ENCODE measurements at regions not wholly inside any gene's neighbourhood (a gene's known extent, or its start where the extent isn't known, plus 50 kb on each side); places are given as distances from the start of the nearest gene placed in this dataset.
"Not testable (repeated sequence)": the region's sequence is repeated elsewhere in the genome, so short reads cannot be mapped to it uniquely, and the experiment has no call there.

DNA sequence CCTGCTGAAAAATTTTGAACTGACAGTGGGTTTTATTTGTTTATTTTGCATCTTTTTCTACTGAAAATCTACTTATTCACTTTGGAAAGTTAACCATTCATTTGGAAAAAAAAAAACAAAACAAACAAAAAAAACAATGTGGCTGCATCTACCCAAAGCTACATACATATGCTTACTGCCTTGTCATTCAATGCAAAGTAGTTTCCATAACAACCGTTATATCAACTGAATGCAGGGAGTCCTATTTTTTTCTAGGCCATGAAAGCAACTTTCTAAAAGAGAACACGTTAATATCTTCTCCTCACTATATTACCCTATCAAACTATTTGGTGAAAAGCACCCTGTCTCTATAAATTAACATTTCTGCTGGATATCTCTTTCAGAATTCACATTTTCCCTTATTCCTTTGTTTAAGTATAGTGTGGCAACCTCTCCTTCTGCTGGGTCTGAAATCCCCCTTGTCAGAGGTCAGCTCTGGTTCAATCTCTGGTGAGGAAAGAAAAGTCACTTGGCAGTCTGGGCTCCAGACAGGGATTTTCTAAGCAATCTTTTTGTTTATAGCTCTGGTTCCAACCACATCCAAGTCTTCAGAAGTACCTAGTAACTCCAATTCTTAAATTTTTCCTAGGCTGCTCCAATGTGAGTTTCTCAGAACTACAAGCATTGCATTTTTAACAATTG lies 528.4 kb upstream of the TOM1L1 start:
- DNase-seq, result no peak

DNA sequence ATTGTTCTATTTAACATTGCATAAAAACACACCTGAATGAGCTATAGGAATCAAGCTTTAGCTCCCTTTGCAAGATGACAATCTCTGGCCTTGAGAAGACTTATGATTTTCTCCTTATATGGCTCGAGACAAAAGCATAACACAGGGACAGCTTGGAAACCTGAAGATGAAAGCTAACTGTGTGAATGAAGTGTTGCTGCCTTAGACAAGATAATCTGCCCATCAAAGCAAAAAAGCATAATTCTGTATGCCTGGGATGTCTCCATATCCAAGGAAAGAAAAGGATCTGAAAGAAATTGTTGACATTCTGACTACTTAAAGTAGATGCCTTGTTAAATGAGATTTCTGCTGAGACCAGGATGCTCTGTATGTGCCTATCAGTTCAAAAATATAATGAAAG lies 526.7 kb upstream of the TOM1L1 start:
- DNase-seq, result no peak

DNA sequence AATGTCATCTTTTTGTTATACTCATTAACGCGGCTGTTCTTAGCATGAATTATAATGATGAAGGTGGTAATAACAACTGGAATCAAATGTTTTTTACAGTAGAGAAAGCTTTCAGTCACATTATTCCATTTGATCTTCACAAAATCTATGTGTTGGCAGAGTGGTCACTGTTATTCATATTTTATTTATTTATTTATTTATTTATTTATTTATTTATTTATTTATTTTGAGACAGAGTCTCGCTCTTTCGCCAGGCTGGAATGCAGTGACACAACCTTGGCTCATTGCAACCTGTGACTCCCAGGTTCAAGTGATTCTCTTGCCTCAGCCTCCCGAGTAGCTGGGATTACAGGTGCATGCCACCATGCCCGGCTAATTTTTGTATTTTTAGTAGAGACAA lies 524.2 kb upstream of the TOM1L1 start:
- not testable (repeated sequence) for DNase-seq

DNA sequence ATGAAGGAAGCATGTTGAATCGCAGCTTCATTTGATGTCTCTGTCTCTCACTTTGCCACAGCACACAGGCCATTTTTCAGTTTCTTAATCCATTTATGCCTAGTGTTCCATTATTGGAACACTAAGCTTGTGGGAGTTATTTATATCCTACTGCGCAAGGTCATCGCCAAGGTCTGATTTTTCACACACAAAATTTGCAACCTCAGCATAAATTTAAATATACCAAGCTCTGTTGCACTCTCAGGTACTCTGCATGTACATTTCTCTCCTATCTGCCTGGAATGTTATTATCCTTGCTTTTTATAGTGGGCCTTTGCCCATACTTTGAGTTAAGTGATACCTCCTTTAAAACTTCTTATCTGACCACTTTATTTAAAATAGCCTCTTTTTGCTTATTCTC lies 519.2 kb upstream of the TOM1L1 start:
- no peak for DNase-seq

DNA sequence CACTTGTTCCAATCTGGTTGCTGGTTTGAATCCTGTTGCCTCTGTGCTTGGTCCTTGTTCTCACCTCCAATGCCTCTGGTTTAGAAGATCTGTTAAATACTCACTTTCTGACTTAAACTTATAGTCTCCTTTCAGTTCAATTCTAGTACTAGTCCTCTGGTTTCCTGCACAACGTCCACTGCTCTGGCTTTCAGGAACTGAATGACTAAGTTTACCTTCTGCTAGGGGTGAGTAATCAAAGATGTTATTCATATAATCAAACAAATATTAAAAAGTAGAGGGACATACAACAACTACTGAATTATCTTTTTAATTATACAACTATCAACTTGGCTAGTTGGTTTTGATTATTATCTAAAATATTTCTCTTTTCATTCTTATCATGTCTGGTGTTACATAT lies 496.4 kb upstream of the TOM1L1 start:
- DNase-seq, result no peak

DNA sequence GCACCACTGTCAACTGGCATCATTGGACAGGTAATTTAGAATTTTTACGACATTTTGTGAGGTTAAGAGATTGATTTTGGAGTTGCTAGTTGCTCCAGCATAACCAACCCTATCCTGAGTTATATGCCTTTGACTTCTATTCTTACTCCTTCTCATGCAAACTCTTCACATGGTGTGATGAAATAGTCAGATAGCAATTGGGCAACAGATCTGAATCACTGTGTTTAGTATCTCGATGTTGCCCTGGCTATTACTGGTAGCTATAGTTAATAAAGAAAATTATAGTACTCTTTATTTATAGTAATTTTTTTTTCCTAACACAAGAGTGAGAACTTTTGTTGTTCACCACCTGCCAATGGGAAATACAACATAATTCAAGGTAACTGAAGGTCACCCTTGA lies 494.8 kb upstream of the TOM1L1 start:
- DNase-seq, result no peak

DNA sequence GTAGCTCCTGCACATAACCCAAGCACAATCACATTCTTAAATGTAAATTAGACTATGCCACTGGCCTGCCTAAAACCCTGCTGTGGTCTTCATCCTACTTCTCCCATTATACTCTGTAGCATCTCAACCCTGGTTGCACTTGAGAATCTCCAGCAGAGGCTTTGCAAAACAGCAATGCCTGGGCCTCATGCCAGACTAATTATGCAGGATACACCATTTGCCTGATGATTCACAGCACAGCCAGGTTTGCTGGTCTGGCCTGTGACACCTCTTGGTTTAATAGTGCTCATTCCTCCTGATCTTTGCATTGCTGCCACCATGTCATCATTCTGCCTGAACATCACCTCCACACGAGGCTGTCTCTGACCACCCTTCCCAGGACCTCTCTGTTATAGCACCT lies 491.9 kb upstream of the TOM1L1 start:
- no peak for DNase-seq

DNA sequence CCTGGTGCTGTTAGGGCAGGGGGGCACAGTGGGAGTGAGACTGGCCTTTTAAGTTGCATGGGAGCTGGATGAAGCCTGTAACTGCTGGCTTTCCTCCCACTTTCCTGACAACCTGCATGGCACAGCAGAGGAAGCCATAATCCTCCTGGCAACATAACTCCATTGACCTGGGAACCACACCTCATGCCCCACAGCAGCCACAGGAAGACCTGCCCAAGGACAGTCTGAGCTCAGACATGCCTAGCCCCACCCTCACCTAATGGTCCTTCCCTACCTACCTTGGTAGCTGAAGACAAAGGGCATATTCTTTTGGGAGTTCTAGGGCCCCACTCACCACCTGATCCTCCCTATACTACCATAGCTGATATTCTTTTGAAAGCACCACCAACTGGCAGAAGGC lies 482.2 kb upstream of the TOM1L1 start:
- DNase-seq, result no peak

DNA sequence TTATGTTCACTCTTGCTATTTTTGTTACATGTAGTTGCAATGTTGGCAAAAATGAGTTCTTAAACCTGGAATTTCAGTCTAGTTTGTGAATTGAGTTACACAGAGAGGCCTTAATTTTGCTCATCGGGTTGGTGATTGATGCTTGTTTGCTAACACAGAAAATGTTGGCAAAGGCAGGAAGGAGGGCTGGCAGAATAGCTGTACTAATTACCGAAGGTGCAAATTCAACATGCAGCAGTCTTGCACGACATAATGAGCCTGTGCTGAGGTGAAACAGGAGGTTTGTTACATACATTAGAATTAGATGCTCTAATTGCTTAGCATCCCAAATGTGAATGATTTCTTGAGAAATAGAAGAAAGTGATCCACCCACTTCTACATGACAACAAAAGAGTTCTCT lies 475.0 kb upstream of the TOM1L1 start:
- no peak for DNase-seq

DNA sequence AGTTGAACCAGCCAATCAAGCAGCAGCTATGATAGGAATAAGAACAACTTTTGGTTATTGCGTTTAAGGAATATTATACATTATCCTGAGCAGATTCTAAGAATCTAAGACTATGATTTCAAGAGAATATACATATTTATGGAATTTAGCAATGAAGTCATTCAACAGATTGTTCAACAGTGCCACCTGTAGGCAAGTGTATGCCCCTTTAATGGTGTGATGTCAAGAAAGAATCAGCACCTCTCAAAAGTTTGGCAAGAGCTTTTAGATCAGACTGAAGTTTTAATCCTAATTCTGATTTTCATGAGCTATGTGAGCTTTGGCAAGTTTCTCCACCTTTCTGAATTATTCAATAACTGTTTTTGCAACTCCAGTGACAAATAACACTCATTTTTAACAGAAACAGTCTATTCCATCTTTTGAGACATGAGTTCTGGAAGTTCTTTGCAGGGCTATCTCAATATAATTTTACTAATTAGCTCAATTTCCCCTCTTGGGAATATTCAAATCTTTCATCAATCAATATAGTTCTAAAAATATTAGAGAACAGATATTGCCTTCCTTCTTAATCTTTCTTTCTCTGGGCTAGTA lies 474.3 kb upstream of the TOM1L1 start:
- DNase-seq, result no peak

DNA sequence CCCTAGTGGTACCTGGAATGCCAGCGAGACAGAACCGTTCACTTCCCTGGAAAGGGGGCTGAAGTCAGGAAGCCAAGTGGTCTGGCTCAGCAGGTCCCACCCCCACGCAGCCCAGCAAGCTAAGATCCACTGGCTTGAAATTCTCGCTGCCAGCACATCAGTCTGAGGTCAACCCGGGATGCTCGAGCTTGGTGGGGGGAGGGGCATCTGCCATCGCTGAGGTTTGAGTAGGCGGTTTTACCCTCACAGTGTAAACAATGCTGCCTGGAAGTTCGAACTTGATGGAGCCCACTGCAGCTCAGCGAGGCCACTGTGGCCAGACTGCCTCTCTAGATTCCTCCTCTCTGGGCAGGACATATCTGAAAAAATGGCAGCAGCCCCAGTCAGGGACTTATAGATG lies 464.7 kb upstream of the TOM1L1 start:
- DNase-seq, result no peak

DNA sequence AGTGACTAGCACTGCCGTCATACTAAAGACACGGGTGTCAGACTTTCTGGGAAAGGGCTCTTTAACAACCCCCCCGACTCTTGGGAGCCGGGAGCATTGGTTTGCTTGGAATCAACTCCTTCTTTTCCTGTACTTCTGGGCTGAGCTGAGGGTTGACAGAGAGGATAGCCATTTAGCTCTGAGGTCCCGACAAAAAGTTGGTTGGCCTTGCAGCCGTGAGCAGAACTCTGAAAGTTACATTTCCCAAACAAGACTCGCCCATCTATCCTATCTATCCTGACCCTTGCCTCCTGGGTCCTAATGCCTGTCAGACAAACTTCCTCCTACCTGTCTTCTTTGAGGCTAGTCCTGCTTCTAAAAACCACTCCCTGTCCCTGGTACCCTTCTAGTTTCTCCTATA lies 460.8 kb upstream of the TOM1L1 start:
- DNase-seq, result no peak

DNA sequence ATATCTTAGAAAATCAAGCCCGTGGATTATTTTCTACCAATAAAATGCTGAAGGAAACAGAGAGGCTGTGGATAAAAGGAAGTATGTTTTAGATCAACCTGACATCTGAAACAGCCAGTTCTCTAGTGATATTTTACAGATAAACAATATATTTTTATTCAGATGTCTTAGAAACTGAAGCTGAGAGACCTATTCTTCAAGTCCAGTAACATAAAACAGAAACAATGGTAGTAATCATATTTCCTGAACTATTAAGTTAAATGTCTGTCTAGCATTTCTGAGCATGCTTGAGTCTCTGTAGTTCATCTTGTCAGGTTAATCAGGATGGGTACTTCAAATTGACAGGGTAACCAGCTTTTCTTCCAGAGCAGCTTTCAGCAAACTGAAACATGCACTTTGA lies 449.6 kb upstream of the TOM1L1 start:
- no peak for DNase-seq

DNA sequence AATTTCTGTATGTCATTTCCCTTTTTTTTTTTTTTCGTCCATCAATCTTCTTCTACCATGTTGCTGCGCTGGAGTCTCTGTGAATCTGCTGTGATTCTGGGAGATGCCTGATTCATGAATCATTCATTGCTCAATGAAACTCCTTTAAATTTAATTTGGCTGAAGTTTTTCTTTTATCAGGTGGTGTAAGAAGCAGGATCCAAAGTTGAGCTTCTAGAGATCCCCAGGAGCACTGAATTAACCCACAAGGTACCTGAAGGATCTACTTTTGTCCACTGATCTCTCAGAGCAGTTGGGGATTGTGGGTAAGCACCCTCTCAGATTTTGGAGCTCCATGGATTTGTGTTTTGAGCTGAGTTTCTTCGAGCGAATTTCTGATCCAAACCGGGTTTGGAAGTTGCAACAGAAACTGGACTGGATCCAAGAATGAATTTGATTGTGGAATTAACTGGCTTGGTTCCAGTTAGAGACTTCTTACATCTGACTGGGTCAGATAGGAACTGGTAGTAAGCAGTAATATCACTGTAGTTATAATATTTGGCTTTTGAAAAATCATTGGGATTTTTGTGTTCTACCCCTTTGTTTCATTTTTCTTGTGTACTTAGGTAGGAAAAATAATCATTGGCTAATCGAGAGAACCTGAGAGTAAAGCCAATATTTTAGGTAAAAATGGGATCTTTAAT lies 447.8 kb upstream of the TOM1L1 start:
- DNase-seq, result no peak

DNA sequence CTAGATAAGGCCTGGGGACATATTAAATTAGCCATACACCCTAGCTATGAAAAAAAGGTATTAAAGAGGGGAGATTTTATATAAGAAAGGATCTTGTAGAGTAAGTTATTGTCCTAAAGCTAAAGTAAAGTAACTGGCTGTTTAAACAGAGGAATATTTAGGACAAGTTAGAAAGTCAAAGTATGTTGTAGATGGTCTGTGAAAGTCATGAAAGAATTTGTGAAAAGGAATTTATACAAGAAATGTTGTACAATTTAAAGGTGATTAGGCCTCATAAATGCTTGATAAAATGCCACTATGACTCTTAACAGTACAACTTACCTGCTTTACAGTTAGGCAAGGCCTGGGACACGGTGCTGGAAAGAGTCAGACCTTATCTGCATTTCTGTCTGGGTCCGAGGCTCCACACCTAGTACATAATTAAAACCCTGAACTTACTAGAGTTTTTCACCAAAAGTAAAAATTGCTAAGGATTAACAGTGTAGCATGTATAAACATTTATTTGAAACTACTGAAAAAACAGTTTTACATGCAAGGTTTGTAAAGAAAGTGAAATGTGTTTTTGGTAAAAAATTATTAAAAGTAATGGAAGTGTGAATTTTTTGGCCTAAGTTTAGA lies 445.3 kb upstream of the TOM1L1 start:
- no peak for DNase-seq

DNA sequence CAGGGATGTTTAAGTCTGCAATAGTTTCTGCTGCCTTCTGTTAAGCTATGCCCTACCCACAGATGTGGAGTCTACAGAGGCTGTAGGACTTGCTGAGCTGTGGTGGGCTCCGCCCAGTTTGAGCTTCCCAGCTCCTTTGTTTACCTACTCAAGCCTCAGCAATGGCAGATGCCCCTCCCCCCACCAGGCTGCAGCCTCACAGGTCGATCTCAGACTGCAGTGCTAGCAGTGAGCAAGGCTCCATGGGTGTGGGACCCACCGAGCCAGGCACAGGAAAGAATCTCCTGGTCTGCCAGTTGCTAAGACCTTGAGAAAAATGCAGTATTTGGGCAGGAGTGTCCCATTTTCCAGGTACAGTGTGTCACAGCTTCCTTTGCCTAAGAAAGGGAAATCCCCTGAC lies 435.2 kb upstream of the TOM1L1 start:
- DNase-seq, result not testable (repeated sequence)

DNA sequence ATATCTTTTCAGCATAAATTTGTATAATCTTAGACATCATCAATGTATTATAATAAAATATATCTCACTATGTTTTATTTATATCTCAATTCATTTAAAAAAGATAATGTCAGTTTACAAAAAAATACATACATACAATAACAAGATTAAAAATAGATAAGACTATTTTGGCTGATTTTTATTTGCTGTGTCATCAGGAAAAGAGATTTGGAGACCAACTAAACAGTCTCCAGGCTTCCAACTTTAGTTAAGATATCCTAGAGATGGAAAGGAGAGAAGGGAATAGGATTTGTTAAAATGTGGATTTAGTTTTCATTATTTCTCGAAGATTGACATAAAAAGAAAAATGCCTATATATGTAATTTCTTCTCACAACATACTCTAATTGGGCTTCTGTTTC lies 433.8 kb upstream of the TOM1L1 start:
- DNase-seq, result no peak

DNA sequence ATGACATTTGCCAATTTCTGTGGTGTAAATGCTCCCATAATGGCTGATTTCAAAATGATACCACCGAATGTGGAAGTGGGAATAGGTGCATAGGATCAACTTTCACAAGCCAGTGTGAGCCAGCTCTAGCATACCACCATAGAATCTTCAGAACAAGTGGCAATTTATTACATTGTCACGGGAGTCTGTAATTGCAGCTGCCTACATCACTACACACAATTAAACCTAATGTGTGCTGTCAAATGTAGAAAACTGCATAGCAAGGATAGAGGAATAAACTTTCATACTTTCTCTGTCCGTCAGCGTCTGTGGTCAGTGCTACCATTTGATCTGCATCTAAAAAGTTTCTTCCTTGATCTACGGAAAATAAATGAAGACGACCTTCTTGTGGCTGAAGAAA lies 417.8 kb upstream of the TOM1L1 start:
- DNase-seq, result no peak

DNA sequence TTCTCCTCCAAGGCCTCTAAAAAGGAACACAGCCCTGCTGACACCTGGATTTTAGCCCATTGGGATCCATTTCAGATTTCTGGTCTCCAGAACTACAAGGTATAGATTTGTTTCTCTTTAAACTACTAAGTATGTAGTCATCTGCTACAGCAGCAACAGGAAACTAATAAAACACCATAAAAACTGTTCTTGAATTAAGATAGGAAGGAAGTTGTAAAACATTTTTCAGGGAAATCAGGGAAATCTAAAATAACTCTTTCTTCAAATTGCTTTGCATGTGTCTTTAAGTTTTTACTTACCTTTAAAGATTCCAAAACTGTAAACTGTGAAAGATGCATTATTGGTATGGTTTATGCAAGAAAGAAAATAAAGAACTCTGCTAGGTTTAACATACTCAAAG lies 407.0 kb upstream of the TOM1L1 start:
- no peak for DNase-seq

DNA sequence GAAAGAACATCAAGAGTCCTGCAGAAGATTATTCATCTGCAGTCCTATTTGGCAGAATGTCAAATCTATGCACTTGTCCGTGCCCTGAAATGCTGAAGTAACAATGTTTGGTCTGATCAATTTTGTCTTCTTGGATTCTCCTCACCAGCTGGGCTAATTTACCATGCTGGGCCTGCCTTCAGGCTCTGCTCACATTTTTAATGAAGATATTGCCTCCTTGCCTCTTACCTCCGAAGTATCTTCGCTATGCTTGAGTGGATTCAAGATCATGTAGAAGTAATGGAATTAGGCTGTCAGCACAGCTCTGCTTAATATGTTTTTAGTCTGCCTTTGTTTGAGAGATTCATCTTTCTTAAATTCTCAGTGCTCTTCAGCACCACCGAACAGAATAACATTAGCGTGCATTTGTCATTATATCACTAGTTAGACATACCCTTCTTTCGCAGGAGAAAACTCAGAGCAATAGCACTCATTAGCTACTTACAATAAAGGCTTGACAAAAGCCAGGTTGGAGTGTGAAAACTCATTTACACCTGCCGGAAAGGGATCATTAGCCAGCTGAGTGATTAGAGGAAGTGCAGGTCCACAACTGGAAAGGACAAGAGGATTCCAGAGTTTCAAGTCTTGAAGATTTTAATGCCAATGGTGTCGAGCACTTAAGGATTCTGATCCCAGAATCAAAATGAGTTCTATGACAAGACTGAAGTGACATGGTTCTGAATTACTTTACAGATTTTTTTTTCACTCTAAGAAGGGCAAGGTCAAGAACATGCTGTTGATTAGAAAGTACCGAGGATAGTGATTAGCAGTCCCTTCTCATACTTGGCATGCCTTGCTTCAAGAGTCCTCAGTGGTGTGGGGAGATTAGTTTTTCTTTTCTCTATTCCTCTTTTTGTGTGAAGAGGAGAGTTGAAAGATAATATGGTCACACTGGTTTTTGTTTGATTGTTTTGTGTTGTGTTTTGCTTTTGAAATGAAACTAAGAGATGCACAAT lies 405.6 kb upstream of the TOM1L1 start:
- no peak for DNase-seq

DNA sequence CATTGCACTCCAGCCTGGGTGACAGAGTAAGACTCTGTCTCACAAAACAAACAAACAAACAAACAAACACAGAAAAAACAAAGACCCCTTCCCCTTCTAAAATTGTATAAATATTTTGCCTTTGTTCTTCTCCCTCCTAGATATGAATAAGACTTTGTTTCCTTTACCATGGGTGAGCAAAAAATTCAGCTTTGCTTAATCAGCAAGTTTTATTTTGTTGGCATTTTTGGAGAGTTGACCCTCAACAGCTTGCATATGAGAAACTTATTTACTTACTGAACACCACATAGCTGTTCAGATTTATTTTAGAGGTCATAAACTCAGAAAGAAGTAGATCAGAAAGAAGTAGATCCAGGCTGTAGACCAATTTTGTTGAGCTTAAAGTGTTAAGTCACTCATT lies 395.2 kb upstream of the TOM1L1 start:
- no peak for DNase-seq

DNA sequence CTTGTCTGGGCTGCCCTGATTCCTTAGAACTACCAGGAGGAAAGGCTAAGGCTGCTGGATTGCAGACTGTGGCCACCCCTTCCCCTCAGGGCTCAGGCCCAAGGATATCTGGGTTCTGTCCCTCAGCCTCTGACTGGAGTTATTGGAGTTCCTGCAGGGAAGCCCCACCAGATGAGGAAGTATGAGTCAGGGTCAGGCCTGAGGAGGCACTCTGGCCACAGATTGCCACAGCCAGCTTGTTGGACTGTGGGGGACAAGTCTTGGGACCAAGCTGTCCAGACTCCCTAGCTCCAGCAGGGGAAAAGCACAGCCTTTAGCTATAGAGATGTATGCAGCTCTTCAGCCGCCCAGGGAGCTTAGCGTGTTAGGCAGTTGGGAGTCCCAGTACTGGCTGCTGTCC lies 381.9 kb upstream of the TOM1L1 start:
- DNase-seq, result no peak

DNA sequence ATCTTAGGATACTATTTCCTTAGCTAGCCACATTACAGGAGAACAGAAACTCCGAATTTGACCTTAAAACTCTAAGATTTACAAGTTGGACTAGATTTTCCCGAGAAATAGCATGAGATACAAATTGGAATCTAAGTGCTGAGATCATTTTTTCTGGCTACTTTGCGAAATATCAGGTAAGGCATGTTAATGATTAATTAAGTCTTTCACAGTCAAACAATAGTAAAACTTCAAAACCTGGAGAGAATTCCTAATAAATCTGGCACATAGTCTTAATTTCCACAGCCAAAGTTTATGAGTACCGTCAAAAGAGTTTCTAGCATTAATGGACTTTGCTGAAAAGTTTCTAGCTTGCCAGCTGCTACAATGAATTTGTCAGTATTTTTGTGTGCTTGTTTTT lies 379.5 kb upstream of the TOM1L1 start:
- DNase-seq, result no peak
